VCaP (cell line): ENCODE measurements at regions not wholly inside any gene's neighbourhood (a gene's known extent, or its start where the extent isn't known, plus 50 kb on each side); places are given as distances from the start of the nearest gene placed in this dataset.
"Not testable (repeated sequence)": the region's sequence is repeated elsewhere in the genome, so short reads cannot be mapped to it uniquely, and the experiment has no call there.

Experiments
- H3K27ac ChIP-seq: fragments of 450-650 bp; 2 replicates; pipeline ENCODE4 v1.5.1; 2017
- TF ChIP-seq, protein P1 (sequence below): fragments of 450-650 bp; conservative IDR thresholded peaks from 2 replicates; pipeline ENCODE4 v1.5.1; 2017; ENCODE audit warnings: mild to moderate bottlenecking, moderate library complexity

DNA sequence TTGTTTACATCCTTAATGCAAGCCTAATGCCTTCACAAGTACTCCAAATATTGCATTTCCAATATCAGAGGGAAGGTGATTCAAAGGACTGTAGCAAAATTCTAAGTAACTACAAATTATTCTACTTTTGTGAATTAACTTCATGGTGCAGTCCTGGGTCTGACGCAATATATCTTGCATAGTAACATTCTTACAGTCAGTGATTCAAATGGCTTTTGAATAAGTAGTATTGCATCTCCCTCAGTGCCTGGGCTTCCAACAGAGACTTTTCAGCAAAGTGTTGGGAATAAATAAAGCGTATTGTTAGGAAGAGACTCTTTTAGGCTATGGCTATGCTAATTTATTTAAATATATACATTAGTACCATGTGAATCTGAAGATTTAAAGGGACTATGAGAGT, 564.7 kb upstream of the COBL start:
- H3K27ac ChIP-seq, result no peak overlapping the region
- TF ChIP-seq, protein P1, sequence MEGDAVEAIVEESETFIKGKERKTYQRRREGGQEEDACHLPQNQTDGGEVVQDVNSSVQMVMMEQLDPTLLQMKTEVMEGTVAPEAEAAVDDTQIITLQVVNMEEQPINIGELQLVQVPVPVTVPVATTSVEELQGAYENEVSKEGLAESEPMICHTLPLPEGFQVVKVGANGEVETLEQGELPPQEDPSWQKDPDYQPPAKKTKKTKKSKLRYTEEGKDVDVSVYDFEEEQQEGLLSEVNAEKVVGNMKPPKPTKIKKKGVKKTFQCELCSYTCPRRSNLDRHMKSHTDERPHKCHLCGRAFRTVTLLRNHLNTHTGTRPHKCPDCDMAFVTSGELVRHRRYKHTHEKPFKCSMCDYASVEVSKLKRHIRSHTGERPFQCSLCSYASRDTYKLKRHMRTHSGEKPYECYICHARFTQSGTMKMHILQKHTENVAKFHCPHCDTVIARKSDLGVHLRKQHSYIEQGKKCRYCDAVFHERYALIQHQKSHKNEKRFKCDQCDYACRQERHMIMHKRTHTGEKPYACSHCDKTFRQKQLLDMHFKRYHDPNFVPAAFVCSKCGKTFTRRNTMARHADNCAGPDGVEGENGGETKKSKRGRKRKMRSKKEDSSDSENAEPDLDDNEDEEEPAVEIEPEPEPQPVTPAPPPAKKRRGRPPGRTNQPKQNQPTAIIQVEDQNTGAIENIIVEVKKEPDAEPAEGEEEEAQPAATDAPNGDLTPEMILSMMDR, result no peak

DNA sequence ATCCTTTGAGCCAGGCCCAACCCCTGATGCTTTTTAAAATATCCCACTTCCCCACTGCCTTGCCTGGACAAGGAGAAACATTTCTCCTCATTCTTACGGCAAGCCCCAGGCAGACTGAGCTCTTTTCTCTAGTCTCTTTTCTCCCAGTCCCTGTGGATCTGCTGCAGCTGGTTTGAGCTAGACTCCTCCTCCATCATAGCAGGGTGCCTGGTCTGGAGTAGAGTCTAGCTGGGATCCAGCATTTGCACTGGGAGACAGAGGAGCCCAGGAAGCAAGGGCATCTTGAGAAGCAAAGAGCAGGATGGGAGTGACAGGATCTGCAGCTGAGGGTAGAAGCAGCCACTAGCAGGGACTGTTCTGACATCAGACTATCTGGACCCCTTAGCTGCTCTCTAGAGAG, 562.3 kb upstream of the COBL start:
- H3K27ac ChIP-seq, result no peak overlapping the region
- TF ChIP-seq, protein P1, result no peak

DNA sequence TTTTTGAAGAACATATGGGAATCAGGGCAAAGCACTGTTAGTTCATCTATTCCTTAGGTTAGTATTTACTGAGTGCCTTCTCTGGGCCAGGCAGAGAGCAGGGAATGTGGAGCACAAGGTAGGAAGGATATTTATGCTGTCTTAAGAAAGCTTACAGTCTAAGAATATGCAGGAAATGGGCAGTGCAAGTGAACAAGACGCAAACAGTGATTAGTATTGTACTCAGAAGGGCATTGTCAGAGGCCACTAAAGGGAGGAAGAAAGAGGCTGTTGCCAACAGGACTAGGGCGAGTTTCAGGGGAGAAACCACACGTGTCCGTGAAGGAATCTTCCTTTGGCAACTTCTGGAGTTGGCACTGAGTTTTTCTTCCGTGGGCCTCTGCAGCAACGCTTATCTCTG, 552.8 kb upstream of the COBL start:
- no peak overlapping the region for H3K27ac ChIP-seq
- TF ChIP-seq, protein P1, result no peak

DNA sequence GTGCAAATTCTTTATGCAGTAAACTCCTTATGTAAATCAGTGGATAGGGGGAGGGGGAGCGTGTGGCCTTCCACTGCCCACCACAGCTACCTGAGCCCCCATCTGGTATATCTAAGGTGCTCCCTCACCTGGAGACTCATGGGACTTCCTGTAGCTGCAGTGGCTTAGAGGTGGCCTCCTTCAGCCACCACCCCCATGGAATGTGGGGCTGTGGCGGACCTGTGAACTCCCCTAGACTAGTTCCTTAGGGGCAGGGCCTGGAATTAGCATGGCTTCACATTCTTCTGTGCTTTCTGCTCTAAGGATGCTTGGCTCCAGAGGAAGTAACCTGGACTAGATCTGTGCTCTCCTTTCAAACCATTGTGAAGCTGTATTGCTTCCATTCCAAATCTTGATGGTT, 550.5 kb upstream of the COBL start:
- H3K27ac ChIP-seq, result no peak overlapping the region
- TF ChIP-seq, protein P1, result no peak

DNA sequence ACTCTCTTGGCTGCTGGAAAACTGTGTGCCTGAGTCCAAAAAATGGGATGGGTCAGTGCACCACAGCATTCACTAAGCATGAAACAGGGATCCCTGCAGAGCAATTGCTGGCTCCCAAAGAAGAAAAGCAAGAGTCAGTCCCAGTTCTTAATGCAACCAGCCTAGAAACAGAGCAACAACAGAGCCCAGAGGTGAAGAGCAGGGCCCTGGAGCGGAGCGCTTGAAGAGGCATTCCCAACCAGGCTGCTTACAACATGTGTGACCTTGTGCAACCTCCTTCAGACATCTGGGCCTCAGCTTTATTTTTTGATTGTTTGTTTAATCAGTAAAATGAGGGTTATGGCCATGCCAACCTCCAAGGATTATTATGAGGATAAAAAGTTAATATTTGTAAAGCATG, 543.7 kb upstream of the COBL start:
- TF ChIP-seq, protein P1, result no peak
- H3K27ac ChIP-seq, result no peak overlapping the region

DNA sequence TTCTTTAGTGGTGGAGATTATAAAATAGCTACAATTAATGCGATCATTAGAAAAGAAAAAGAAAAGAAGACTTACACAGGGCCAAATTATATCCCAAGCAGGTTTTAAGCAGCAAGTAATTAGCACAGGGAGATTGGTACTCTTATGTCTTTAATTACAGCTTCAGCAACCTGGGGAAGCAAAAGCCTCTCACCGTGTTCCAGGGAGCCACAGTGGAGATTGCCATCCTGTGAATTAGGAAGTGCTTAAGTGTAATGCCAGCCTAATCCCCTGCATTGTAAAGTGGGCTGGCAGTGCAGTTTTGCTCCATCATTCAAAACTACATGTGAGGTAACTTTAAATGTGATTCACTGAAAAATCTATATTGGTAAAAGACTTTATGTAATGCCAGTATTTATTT, 533.5 kb upstream of the COBL start:
- no peak overlapping the region for H3K27ac ChIP-seq
- TF ChIP-seq, protein P1, result no peak

DNA sequence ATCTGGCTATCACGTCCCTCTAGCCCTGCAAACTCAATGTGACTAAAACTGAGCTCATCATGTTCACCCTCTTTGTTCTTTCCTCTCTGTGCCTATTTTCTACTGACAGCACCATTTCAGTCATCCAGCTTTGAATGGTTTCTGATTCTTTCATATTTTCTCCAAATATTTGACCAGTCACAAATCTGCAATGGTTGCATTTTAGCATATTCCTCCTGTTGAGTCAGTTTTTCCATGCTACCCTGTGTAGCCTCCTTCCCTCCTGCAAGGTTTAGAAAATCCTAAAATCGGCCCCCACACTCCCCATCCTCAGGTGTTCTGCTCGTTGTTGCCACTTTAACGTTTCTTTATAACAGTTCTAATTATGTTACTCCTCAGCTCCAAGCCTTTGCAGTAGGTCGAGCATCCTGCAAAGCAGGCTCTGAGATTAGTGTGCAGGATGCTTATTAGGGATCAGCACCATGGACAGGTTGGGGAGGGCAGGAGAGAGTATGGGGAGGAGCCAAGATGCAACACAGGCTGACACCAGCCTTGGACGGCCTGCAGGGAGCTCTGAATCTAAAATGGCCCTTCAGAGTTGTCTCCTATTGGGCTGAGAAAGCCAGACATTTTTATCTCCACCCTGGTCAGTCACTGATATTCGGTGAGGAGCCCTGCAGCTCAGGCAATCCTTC, 531.0 kb upstream of the COBL start:
- TF ChIP-seq, protein P1, result no peak
- no peak overlapping the region for H3K27ac ChIP-seq

DNA sequence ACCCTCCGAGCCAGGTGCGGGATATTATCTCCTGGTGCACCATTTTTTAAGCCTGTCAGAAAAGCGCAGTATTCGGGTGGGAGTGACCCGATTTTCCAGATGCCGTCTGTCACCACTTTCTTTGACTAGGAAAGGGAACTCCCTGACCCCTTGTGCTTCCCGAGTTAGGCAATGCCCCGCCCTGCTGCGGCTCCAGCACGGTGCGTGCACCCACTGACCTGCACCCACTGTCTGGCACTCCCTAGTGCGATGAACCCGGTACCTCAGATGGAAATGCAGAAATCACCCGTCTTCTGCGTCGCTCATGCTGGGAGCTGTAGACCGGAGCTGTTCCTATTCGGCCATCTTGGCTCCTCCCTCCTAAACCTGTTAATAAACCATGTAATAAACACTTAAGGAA, 522.5 kb upstream of the COBL start:
- H3K27ac ChIP-seq, result not testable (repeated sequence)
